Stimulated activated CD4-positive, alpha-beta T cell treated with anti-CD3 and anti-CD28 coated beads, Interleukin-15, amount 100 ng/mL, for 48 hours (primary cell): ENCODE measurements at regions not wholly inside any gene's neighbourhood (a gene's known extent, or its start where the extent isn't known, plus 50 kb on each side); places are given as distances from the start of the nearest gene placed in this dataset.

Source experiments
- DNase-seq, 2 donors: peaks; one replicate each; pipeline ENCODE4 v3.0.0-alpha.2; 2020; ENCODE audit warnings: low read depth in 2 of 2

GRCh38 chr3:139281096-139281495, 62.7 kb upstream of the MRPS22 start:
- no peak for DNase-seq

GRCh38 chr3:139281522-139282196, 62.2 kb upstream of the MRPS22 start:
- DNase-seq: no peak

- DNase-seq: no peak
Measured at GRCh38 chr3:139283301-139283700, 60.5 kb upstream of the MRPS22 start.

- no peak for DNase-seq
Measured at GRCh38 chr3:139284221-139284620, 59.6 kb upstream of the MRPS22 start.

- DNase-seq: no peak
Measured at GRCh38 chr3:139285691-139286090, 58.1 kb upstream of the MRPS22 start.

GRCh38 chr3:139286241-139286640, 57.6 kb upstream of the MRPS22 start:
- no peak for DNase-seq

GRCh38 chr3:139286825-139287224, 57.0 kb upstream of the MRPS22 start:
- DNase-seq: no peak

- DNase-seq: no peak
Measured at GRCh38 chr3:139287557-139287956, 56.3 kb upstream of the MRPS22 start.

GRCh38 chr3:139288266-139288821, 55.5 kb upstream of the MRPS22 start:
- DNase-seq: no peak

- no peak for DNase-seq
Measured at GRCh38 chr3:139289860-139290524, 53.8 kb upstream of the MRPS22 start.

GRCh38 chr3:139291276-139292051, 52.4 kb upstream of the MRPS22 start:
- DNase-seq: no peak

GRCh38 chr3:139292192-139292591, 51.6 kb upstream of the MRPS22 start:
- no peak for DNase-seq

GRCh38 chr3:139292711-139293664, 50.8 kb upstream of the MRPS22 start:
- no peak for DNase-seq

GRCh38 chr3:139293665-139294023, 50.2 kb upstream of the MRPS22 start:
- DNase-seq: no peak
